ENCODE measurements at regions not wholly inside any gene's neighbourhood (a gene's known extent, or its start where the extent isn't known, plus 50 kb on each side); places are given as distances from the start of the nearest gene placed in this dataset.

- no peak for DNase-seq
Observed at GRCh38 chr11:19393941-19394340, 153.2 kb upstream of the E2F8 start.

- DNase-seq = no peak
Observed at GRCh38 chr11:19392847-19393518, 152.2 kb upstream of the E2F8 start.

GRCh38 chr11:19392321-19392720 is 151.6 kb upstream of the E2F8 start:
- DNase-seq = no peak

- no peak for DNase-seq
Observed at GRCh38 chr11:19391652-19392051, 150.9 kb upstream of the E2F8 start.

- DNase-seq = no peak
Observed at GRCh38 chr11:19391026-19391425, 150.3 kb upstream of the E2F8 start.

GRCh38 chr11:19389787-19390303 is 149.1 kb upstream of the E2F8 start:
- no peak for DNase-seq

- no peak for DNase-seq
Observed at GRCh38 chr11:19382131-19382611, 141.4 kb upstream of the E2F8 start.

GRCh38 chr11:19380375-19380774 is 139.6 kb upstream of the E2F8 start:
- no peak for DNase-seq

- no peak for DNase-seq
Observed at GRCh38 chr11:19379465-19379864, 138.7 kb upstream of the E2F8 start.

GRCh38 chr11:19378814-19379213 is 138.1 kb upstream of the E2F8 start:
- DNase-seq = no peak

- no peak for DNase-seq
Observed at GRCh38 chr11:19377881-19378280, 137.1 kb upstream of the E2F8 start.

- DNase-seq = no peak
Observed at GRCh38 chr11:19375440-19375839, 134.7 kb upstream of the E2F8 start.

- DNase-seq = no peak
Observed at GRCh38 chr11:19374151-19374569, 133.4 kb upstream of the E2F8 start.

GRCh38 chr11:19372381-19372780 is 131.6 kb upstream of the E2F8 start:
- no peak for DNase-seq

- DNase-seq = no peak
Observed at GRCh38 chr11:19370100-19370861, 129.5 kb upstream of the E2F8 start.

- no peak for DNase-seq
Observed at GRCh38 chr11:19368726-19369375, 128.1 kb upstream of the E2F8 start.

- DNase-seq = no peak
Observed at GRCh38 chr11:19366992-19367709, 126.4 kb upstream of the E2F8 start.

GRCh38 chr11:19365743-19366410 is 125.1 kb upstream of the E2F8 start:
- DNase-seq = no peak

GRCh38 chr11:19359221-19360000 is 118.7 kb upstream of the E2F8 start:
- no peak for DNase-seq

GRCh38 chr11:19357943-19358342 is 117.2 kb upstream of the E2F8 start:
- no peak for DNase-seq

- DNase-seq = no peak
Observed at GRCh38 chr11:19355601-19356000, 114.9 kb upstream of the E2F8 start.

Data from GOT3 (cell line).